Fibroblast of lung (primary cell): ENCODE measurements at regions not wholly inside any gene's neighbourhood (a gene's known extent, or its start where the extent isn't known, plus 50 kb on each side); places are given as distances from the start of the nearest gene placed in this dataset.

Experiments
- EZH2 ChIP-seq: IDR thresholded peaks from 2 replicates; pipeline ENCODE4 v1.5.1; 2012; ENCODE audit warnings: low read length, control low read depth, mild to moderate bottlenecking; ENCODE audit errors: missing control alignments
- TF ChIP-seq, protein P1 (sequence below), 2 donors: IDR thresholded peaks in 1 of 2; conservative IDR thresholded peaks in 1 of 2; 1 replicate in 1 of 2; 2 replicates in 1 of 2; pipeline ENCODE4 v1.5.1; 2011 to 2012; ENCODE audit warnings: low read length in 2 of 2, control low read depth in 1 of 2, inconsistent platforms in 1 of 2, low read depth in 1 of 2, mild to moderate bottlenecking in 1 of 2

DNA sequence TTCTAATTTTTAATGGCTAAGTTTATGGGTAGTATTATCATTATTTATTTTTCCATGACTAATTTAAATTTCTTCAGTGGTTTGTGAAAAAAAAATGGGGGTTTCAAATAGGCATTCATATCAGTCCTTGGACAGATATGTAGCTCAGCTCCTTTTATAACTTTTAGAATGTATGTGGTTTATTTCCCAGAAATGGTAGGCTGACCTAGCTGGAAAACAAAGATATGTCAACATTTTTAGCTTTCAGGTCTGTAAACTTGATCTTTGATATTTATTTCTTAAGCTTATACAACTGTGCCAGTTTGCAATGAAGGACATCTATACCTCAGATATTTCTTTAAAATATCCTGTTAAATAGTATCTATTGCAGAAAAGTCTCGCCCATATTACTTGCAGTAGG, 1815.5 kb downstream of the SLITRK5 start:
- TF ChIP-seq EZH2 = no peak
- TF ChIP-seq, protein P1, sequence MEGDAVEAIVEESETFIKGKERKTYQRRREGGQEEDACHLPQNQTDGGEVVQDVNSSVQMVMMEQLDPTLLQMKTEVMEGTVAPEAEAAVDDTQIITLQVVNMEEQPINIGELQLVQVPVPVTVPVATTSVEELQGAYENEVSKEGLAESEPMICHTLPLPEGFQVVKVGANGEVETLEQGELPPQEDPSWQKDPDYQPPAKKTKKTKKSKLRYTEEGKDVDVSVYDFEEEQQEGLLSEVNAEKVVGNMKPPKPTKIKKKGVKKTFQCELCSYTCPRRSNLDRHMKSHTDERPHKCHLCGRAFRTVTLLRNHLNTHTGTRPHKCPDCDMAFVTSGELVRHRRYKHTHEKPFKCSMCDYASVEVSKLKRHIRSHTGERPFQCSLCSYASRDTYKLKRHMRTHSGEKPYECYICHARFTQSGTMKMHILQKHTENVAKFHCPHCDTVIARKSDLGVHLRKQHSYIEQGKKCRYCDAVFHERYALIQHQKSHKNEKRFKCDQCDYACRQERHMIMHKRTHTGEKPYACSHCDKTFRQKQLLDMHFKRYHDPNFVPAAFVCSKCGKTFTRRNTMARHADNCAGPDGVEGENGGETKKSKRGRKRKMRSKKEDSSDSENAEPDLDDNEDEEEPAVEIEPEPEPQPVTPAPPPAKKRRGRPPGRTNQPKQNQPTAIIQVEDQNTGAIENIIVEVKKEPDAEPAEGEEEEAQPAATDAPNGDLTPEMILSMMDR (conservative IDR thresholded peaks at IDR 0.05 in 1 of 2, IDR thresholded peaks at IDR 0.05 in 1 of 2; ENCODE audit: low read depth in 1 of 2, low read length in 2 of 2) = no peak
